ENCODE measurements at regions not wholly inside any gene's neighbourhood (a gene's known extent, or its start where the extent isn't known, plus 50 kb on each side); places are given as distances from the start of the nearest gene placed in this dataset.

DNA sequence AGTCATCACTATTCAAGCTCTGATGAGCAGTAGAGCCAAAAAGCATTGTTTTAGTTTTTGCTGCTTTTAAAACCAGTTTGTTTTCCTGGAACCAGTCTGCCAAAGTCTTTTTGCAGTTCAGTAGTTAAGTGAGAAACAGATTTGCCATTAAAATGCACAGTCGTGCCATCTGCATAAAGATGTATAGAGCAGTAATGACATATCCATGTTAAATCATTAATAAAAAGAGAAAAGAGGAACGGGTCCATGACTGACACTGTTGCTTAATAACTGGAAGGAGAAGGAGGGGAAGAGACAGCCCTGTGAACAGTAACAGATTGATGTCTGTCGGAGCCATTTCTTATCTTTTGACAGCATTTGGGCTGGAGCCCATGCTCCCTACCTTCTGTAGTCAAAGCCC is 704.6 kb downstream of the SATB2 start:
- TF ChIP-seq, protein P1, sequence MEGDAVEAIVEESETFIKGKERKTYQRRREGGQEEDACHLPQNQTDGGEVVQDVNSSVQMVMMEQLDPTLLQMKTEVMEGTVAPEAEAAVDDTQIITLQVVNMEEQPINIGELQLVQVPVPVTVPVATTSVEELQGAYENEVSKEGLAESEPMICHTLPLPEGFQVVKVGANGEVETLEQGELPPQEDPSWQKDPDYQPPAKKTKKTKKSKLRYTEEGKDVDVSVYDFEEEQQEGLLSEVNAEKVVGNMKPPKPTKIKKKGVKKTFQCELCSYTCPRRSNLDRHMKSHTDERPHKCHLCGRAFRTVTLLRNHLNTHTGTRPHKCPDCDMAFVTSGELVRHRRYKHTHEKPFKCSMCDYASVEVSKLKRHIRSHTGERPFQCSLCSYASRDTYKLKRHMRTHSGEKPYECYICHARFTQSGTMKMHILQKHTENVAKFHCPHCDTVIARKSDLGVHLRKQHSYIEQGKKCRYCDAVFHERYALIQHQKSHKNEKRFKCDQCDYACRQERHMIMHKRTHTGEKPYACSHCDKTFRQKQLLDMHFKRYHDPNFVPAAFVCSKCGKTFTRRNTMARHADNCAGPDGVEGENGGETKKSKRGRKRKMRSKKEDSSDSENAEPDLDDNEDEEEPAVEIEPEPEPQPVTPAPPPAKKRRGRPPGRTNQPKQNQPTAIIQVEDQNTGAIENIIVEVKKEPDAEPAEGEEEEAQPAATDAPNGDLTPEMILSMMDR (IDR thresholded peaks at IDR 0.05): no peak
- no peak for TF ChIP-seq EZH2 (IDR thresholded peaks at IDR 0.05; ENCODE audit: borderline replicate concordance, insufficient read depth, low read depth, low read length, poor library complexity, severe bottlenecking)
